SIG-M5 treated with dmso at 0.1 percent for 504 hours (cell line): ENCODE measurements at regions not wholly inside any gene's neighbourhood (a gene's known extent, or its start where the extent isn't known, plus 50 kb on each side); places are given as distances from the start of the nearest gene placed in this dataset.

Experiments
- DNase-seq: peaks from one replicate; lab custom pipeline; 2025; ENCODE audit not compliant: unreplicated experiment; lab: John Stamatoyannopoulos, UW

GRCh38 chr15:101124731-101125451 lies 127.0 kb downstream of the CHSY1 start:
- peak; percentile 75 for DNase-seq

DNA sequence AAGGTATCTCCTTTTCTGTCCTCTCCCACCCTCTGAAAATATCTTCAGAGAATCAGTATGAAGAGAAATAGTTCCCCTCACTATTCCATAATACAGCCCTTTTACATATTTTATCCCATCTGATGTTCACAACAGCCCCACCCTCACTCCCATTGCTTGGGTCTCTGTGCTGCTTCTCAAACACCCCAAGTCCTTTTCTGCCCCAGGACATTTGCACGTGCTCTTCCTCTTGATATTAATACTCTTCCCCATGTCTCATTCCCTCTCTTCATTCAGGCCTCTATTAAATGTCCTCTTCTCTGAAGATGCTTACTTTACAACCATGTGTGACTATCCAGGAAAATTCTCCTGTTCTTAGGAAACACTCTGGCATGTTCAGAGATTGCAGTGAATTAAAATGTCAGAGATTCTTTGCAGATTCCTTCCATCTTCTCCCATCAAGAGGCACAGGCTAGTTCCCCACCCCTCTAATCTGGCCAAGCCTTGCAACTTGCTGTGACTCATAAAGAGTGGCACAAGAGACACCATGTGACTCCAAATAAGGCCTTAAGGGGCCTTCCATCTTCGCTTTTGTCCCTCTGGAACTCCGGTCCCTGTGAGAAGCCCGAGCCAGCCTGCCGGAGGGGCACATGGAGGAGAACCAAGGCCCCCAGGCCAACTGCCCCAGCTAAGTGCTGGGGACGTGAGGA lies 128.5 kb downstream of the CHSY1 start:
- peak; percentile 42 for DNase-seq

DNA sequence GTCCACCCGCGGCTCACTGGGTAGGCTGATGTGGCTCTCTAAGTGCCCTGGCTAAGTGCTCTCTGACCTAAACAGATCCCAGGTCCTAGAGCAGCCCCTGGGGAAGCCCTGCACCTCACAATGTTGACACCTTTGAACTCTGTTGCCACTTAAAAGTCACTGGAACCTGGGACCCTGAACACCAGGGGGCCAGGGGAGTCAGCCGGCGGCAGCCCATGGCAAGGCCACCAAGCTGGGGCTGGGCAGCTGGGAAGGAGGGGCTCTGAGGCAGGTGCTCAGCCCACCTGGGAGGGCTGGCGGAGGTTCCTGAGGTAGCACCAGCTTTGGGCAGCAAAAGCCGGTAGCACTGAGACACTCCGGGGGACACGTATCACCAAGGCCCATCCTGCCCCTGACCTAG lies 129.0 kb downstream of the CHSY1 start:
- DNase-seq: no peak

DNA sequence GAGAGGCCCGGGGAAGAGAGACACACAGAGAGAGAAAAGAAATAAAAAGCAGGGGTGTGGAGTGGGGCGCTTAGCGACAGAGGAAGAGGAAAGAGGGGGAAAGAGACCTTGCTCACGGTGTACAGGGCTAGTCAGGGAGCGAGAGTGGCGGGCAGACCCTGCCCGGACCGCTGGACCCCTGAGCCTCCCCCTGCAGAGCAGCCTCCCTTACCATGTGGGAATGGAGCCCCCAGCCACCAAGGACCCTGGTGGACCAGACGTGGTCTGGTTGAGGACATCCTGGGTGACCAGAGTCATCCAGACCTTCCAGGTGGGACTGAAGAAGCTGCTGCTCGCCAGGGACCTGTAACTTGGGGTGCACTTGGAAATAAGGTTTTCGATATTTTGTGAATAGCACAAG lies 129.6 kb downstream of the CHSY1 start:
- DNase-seq: no peak

GRCh38 chr15:101121511-101122090 lies 130.2 kb downstream of the CHSY1 start:
- no peak for DNase-seq

DNA sequence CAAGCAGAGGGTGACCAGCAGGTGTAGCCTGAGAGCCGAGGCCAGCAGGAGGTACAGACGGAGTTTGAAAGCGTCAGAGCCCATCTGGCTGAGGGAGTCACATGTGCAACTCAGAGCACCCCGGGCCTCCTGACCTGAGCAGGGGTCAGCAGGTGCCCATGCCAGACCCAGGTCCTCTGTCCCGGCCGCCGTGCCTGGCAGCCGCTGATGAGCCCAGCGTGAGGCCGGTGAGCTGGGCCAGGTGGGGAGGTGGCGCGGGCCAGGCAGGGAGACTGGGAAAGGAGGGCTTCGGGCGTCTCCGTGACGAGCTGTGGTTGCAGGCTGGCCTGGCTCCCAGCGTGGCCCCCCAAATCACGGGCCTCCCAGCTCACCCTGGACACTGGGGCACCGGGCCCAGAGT lies 130.9 kb downstream of the CHSY1 start:
- DNase-seq: no peak

- no peak for DNase-seq
Observed at GRCh38 chr15:101120473-101120872, 131.4 kb downstream of the CHSY1 start.
